ENCODE measurements at regions not wholly inside any gene's neighbourhood (a gene's known extent, or its start where the extent isn't known, plus 50 kb on each side); places are given as distances from the start of the nearest gene placed in this dataset.

GRCh38 chr14:25803386-25804018 is 753.6 kb upstream of the STXBP6 start:
- TF ChIP-seq EZH2phosphoT487 (IDR thresholded peaks at IDR 0.05; ENCODE audit: borderline replicate concordance, low read length) (no peak), CTCF (conservative IDR thresholded peaks at IDR 0.05; ENCODE audit: low read depth, low read length) (no peak)
